DLD1 (cell line): ENCODE measurements at regions not wholly inside any gene's neighbourhood (a gene's known extent, or its start where the extent isn't known, plus 50 kb on each side); places are given as distances from the start of the nearest gene placed in this dataset.

Source experiments
- in situ Hi-C: cut with HindIII; loops from 2 replicates; pipeline ENCODE4 v1.10.0; 2017; ENCODE audit warnings: low sequenced_read_pairs

DNA sequence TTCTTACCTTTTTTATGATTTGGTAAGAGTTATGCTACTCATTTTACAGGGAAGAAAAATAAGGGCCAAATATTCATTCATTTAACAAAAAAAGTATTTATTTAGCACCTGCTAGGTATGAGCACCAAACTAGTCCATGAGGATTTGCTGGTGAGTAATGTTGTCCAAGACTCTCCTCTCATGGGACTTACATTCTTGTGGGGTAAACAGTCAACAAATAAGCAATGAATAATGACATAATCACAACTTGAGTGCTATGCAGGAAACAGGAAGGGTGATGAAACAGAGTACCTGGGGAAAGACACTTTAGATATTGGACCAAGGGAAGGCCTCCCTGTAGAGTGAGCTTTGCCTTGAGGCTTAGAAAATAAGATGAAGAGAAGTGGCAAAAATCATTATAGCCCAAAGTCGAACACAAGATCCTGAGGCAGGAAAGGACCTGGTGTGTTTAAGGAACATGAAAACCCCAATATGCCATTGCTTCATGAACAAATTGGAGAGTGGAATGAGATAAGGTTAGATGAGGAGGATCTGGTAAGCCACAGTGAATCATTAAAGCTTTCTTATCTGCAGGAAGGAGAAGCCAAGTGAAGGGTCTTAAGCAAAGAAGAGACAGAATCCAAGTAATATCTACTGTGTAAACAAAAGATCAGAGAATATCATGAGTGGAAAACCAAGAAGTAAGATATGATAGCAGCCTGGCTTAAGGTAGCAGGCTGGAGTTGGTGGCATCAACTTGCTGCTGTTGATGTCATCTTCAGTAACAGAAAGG lies 294.5 kb upstream of the NBEA start:
- in situ Hi-C loops = no loop called here

DNA sequence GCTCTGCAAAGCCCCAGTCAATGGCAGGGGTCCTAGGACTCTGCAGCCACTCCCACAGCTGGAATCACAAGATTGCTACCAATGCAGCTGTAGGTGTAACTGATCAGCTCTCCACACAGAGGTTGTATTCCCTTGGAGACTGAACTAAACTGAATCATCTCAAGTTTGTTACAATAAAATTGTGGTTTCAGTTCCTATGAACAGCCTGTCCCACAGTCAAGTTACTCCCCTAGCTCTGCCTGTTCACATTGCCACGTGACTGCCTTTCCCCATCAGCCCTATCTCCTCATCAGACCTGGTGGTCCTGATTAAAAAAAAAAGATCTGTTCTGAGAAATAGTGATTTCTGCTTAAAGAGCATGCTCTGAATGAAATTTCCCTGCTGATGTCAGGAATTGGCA lies 287.9 kb upstream of the NBEA start:
- in situ Hi-C loops = no loop called here

DNA sequence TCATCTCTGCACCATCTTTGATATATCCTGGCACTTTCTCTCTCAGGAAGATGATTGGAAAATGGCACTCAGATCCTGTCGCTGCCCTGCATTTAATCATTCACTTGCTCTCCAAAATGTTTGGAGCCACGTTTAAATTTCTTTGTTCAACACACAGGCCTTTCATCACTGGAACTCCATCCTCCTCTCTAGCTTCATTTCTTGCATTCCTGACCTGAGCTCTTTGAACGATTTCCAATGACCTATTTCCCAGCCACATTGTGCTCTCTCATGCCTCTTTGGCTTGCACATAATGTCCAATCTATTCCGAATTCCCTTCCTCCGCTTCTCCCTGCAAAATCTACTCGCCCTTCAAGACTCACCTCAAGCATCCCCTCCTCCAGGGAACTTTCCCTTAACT lies 287.4 kb upstream of the NBEA start:
- in situ Hi-C loops = no loop called here

DNA sequence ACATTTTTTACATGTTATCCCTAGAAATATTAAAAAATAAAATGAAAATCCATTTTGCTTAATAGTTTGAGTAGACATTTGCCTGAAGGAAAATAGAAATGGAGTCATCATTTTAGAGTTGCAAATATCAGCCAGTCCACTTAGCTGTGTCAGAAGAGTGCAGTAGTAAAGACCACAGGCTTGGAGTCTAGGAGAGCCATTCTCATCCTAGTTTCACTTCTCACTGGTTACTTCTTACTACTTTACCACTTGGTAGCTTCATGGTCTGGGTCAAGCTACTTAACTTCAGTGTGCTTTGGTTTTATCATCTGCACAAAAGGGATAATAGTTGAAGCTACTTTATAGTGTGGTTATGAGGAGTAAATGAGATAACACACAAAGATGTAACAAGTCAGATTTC lies 286.5 kb upstream of the NBEA start:
- in situ Hi-C loops = no loop called here

DNA sequence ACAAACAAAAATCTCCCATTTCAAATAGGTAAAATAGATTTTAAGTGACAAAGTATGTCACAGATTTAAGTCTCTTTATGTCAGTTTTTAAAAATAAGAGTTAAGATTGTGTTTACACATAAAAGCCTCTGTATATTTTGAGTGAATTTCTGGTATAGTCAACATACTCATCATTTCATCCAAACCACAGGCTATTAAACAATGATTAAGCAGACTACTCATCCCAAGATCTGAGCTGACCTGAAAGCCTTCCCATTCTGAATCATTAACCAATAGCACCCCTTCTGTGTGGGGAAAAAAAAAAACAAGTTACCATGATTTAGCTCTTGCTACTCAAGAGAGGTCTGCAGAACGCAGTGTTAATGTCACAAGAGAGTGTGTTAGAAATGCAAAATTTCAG lies 284.4 kb upstream of the NBEA start:
- in situ Hi-C loops = no loop called here

DNA sequence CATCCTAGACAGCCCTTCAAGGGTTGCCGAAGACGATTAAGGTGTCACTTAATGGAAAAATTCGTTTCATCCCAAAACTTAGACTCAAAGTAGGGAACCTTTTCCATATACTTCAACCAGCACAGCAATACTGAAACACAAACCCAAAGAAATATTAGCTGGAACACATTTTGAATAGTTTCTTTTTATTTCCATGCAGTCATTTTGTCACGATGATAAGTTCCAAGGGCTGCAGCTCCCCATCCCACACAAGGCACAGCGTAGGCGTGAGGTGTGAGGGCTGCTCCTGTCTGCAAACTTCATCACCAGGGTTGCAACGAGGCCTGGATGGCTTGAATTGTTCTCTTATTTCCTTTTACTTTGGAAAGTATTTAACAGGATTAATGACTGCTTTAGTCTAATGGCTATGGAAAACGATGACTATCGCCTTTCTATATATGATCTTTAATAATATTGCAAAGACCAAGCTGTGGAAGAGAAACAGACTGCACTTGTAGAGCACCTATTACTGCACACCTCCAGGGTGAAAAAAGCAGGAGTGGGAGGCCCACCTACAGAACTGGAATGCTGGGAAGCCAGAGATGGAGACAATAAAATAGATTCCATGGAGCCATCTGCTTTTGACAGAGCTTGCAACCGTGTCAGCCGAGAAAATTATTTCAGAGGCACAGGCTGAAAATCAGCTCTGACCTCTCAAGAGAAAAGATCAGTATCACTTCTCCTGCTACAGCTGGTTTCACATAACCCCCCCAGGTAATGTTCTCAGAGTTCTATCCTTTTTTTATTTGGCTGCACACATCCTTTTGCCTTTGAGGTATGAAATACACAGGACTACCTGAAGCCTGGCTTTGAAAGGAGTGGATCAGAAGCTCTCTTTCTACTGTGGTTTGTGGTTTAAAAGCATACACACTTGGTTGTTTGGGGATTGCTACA lies 274.5 kb upstream of the NBEA start:
- in situ Hi-C loops = no loop called here

DNA sequence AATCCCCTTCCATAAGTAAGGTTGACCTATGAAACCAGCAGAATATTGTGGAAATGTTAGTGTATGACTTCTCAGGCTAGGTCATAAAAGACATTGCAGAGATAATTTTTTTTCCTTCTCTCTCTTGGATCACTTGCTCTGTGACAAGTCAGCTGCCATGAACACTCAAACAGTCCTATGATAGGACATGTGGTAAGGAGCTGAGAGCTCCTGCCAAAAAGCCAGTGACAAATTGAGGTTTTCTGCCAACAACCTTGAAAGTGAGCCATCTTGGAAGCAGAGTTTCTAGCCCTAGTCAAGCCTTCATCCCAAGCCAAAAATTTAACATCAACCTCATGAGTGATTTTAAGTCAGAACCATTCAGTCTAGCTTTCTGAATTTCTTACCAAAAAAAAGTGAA lies 270.9 kb upstream of the NBEA start:
- in situ Hi-C loops = no loop called here

DNA sequence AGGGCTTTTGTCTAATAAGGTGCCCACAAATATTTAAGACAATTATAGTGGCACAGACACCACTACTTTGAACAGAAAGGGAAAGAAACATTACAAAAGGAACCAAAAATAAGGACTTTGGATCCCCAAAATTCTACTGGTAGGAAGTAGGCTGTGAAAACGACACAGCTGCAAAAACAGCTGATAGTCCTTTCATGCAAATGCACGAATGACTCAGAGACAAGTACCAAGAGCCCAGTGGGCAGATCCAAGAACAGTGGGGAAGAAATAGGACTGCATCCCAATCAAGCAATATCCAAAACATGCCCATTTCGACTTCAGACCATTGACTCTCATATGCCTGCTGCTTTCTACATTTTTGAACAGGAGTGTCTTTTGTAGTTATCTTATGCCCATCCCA lies 269.4 kb upstream of the NBEA start:
- in situ Hi-C loops = no loop called here

DNA sequence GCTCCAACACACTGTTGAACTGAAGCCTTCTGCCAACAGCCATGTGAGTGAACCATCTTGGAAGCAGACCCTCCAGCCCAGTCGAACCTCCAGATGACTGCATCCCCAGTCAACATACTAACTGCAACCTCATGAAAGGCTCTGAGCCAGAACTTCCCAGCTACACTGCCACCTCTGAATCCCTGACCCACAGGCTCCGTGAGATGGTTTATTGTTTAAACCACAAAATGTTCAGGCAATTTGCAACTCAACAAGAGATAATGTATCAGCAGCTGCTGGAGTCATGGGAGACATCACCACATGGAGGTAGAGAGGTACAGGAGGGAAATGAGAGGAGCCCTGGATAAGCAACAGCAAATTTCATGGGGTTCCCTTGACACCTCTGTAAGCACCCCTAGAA lies 266.4 kb upstream of the NBEA start:
- in situ Hi-C loops = no loop called here

DNA sequence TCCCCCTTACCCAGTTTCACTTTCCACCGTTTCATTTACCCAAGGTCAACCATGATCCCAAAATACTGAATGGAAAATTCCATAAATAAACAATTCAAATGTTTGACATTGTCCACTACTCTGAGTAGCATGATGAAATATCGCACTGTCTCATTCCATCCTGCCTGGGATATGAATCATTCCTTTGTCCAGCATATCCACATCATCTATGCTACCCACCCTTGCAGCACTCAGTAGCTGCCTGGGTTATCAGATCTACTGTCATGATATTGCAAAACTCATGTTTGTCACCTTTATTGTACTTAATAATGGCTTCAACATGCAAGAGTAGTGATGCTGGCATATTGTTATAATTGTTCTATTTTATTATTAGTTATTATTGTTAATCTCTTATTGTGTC lies 263.9 kb upstream of the NBEA start:
- in situ Hi-C loops = no loop called here

DNA sequence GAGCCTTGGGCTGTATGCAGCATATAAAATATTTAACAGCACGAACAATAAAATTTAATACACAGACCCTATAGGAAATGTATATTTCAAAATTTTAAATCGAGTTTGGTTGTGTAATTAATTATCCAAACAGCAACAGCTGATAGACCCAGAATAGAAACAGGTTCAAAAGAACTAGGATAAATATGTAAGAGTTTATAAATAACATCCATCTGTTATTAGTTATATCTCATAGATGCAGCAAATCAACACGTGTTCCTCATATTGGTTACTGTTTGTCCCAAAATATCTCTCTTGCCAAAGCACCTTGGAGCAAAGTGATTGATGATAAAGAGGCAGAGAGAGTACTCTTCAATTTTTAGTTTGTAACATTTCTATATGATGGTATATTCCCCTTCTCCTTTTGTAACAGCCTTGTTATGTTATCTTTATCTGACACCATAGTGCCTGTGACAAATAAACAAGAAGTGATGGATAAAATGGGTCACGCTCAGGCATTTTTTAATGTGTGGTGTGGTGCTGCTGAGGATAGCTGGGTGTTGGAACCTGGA lies 260.6 kb upstream of the NBEA start:
- in situ Hi-C loops = no loop called here

DNA sequence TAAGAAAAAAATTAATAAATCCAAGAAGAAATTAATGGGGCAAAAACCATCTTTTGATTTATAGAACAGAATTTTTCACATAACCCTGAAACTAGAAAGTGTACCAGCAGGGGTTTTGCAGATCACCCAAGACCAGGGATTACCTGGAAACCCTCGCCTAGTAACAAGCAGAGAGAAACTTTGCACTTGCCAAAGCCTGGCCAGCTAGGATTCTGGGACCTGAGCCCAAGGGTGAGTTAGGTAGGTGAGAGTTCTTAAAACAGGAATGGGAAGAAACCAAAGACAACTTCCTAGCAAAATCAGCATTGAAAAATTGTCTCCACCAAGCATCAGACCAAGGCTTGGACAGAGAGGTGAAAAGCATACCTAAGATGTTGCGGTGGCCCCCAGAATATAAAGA lies 247.0 kb upstream of the NBEA start:
- in situ Hi-C loops = no loop called here

DNA sequence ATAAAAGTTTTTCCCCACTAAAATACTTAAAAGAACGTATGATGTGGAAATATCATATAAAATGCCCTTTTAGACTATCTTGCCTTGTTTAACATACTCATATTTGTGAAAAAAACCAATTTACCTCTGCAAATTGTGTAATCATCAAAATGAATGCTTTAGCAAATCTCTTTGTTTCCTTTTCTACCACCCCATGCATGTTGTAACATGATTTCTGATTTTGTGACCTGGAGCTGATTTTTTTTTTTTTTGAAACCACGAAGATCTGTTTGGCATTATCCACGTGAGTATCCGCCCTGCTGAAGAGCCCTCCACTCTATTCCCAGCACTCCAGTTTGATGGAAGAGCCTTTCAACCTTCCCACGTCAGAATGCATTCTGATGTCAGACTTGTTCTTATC lies 245.8 kb upstream of the NBEA start:
- in situ Hi-C loops = no loop called here

DNA sequence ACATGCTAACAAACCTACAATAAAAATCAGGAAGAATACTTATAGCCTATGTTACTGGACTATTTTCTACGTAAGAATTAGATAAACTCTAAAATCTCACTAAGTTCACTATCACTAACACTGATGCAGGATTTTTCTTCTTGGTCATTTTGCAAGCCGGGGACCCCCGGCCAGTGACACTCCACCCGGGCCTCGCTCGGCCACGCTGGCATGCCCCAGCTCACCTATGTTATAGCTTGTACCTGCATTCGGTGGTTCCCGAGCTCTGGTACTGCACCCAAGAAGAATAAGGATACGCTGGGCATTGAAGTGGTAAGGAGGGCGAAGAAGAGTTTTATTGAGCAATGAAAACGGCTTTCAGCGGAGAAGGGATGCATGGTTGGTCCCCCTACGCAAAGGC lies 245.3 kb upstream of the NBEA start:
- in situ Hi-C loops = no loop called here

DNA sequence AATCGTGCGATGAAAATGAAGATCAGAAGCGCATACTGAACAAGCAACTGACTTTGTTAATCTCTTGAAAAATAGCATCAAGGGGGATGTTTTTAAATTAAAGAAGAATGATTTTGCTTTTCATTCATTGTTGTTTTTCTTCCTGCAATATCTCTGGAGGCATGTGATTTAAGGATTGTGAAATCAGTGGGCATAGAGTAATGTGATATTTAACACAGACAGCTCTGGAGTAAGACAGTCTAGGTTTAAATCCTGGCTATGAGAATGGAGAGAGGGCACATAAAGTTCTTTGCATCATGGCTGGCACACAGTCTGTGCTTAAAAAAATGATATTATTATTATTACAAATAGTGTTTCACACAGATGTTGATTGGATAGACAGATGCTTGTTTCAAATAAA lies 243.1 kb upstream of the NBEA start:
- in situ Hi-C loops = no loop called here

DNA sequence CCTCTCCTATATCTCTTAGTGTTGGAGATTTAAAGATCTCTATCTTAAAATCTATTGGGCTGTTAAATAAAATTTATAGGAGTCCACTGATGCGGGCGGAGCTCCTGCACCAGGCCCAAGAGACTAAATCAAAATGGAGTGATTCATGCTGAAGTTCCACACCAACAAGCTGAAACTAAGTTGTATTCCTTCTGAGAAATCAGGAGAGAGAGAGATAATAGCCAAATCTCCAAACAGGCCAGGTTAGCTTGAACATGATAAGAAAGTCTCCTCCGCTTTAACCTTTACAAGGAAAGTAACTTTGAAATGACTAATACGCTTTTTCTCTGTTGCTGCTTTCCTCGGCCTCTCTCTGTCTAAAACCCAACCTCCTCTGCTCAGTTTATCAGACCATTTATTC lies 241.9 kb upstream of the NBEA start:
- in situ Hi-C loops = no loop called here

DNA sequence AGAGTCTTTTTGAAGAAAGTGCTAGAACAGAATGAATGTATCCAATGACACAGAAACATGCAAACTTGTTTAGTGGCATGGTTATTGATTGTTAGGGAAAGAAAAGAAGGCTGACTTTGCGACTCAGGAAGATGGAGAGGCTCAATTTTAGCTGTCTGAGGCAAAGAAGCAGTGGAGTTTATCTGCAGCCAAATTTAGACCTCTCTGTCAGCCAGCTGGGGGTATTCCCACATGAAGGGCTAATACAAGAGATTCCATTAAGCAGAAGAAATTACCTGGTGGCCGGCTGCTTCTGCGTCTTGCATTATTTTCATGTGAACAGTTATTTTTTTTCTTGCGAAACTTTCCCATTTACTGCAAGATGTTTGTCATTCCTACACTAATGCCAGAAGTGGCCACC lies 240.2 kb upstream of the NBEA start:
- in situ Hi-C loops = no loop called here

DNA sequence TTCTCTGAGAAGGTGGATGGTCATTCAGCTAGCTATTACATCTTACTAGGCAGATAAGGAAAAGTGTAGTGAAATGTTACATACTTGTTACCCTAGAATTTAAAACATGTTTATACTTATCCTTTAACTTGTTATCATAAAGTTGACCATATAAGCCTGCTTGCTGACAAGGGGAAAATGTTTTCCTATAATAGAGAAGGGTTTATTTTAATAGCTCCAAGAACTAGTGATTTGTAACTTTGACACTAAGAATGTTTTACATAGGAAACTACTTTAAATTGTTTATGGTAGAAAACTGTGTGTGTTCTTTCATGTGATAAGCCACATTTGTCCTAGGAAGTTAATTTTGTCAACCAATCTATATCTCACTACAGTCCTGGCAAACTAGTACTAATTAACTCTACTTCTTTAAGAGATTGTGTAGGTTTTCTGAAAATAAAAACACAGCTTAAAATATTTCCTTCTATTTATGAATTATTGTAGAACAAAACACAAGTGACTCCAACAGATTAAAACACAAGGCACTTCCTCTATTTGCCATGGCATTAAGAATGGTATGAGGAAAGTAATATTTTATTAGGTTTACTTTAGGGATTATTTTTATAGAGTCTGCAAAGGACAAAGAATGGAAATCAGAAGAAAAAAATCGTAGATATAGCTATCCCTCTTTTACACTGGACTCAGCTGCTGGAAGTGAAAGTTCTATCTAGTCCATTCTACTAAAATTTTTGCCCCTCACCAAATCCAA lies 233.3 kb upstream of the NBEA start:
- in situ Hi-C loops = no loop called here

DNA sequence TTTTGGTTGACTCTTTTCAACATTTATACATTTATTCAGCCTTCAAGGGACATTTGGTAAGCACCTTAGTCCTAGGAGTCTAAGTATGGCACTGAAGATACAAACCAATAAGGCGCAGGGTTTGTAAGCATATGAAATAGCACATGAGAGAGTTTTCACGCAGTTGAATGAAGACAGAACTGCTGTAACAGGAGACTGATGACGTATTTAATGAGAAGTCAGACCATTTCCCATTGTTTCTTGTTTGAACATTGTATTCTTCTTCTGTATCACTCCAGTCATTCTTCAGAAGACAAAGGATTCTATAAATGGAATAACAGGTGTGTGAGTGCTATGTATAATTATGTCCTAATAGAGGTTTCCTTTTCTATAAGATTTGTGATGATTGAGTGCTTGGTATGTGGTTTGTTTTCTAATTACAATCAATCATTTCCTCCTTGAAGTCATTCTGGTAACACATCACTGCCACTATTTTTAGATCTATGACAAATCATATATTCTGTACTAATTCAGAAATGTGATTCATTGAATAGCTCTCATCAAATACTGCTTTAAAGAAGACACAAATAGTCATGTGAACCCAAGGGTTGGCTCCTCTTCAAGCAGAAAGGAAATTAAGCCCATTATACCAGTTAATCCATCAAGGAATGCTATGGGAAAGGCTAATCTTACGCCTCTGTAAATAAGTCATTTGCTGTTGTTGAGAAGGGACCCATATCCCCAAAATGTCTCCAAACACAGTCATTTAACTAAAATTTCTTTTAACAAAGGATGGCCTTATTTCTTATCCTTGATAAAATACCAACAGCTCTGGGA lies 222.8 kb upstream of the NBEA start:
- in situ Hi-C loops = no loop called here

DNA sequence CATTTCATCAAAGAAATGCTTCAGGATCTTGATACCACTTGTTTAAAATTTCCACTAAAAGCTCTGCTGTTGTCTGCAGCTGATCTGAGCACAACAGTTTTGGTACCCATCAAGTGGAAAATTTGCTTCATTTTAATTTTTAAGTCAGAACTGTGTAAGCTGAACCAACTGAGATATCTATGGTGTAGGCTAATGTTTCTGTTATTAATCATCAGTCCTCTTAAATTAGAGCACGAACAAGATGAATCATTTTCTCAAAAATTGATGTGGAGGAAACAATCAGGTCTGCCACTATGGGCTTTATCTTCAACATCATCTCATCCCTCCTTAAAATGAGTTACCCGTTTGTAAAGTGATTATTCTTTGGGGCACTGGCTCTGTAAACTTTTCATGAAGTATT lies 221.5 kb upstream of the NBEA start:
- in situ Hi-C loops = no loop called here
